ENCODE measurements at regions not wholly inside any gene's neighbourhood (a gene's known extent, or its start where the extent isn't known, plus 50 kb on each side); places are given as distances from the start of the nearest gene placed in this dataset.
"Not testable (repeated sequence)": the region's sequence is repeated elsewhere in the genome, so short reads cannot be mapped to it uniquely, and the experiment has no call there.

- ATAC-seq = no peak
- peaks cover 0 to 7% (median 0%) of the 10 kb centered on the region in 12 donors for H3K9me3 ChIP-seq
- intact Hi-C loops (cut with DNase I) = no loop called here
- no peak for DNase-seq
- TF ChIP-seq POLR2A (IDR thresholded peaks at IDR 0.05) = no peak
- TF ChIP-seq, protein P1, sequence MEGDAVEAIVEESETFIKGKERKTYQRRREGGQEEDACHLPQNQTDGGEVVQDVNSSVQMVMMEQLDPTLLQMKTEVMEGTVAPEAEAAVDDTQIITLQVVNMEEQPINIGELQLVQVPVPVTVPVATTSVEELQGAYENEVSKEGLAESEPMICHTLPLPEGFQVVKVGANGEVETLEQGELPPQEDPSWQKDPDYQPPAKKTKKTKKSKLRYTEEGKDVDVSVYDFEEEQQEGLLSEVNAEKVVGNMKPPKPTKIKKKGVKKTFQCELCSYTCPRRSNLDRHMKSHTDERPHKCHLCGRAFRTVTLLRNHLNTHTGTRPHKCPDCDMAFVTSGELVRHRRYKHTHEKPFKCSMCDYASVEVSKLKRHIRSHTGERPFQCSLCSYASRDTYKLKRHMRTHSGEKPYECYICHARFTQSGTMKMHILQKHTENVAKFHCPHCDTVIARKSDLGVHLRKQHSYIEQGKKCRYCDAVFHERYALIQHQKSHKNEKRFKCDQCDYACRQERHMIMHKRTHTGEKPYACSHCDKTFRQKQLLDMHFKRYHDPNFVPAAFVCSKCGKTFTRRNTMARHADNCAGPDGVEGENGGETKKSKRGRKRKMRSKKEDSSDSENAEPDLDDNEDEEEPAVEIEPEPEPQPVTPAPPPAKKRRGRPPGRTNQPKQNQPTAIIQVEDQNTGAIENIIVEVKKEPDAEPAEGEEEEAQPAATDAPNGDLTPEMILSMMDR (IDR thresholded peaks at IDR 0.05) = no peak
- H3K27ac ChIP-seq = no peak overlapping the region
- 44 to 62% (median 56%) methylated on average over 3 of the region's 3 CpGs for WGBS, 4 donors
- no peaks in the 10 kb centered on the region for H3K27me3 ChIP-seq
- no peaks in the 10 kb centered on the region for H3K4me1 ChIP-seq
- H3K36me3 ChIP-seq = no peaks in the 10 kb centered on the region
- H3K4me3 ChIP-seq = no peak overlapping the region
These were observed 240.9 kb upstream of the CADM2 start for GRCh38 chr3:84717894-84718293.

- Histone ChIP-seq H3K27me3 (no peaks in the 10 kb centered on the region), H3K9me3 (no peaks in the 10 kb centered on the region), H3K36me3 (no peaks in the 10 kb centered on the region), H3K4me3 (no peak overlapping the region), H3K4me1 (no peaks in the 10 kb centered on the region), H3K27ac (no peak overlapping the region)
- ATAC-seq (no peak), DNase-seq (no peak)
- 33 to 60% (median 48%) methylated on average over 4 of the region's 4 CpGs for WGBS, 4 donors
- intact Hi-C loops (cut with DNase I) = no loop called here
- TF ChIP-seq, protein P1 (IDR thresholded peaks at IDR 0.05) = no peak
- no peak for TF ChIP-seq POLR2A (IDR thresholded peaks at IDR 0.05)
These were observed 233.9 kb upstream of the CADM2 start for GRCh38 chr3:84724877-84725276.

GRCh38 chr3:84727616-84728015 is 231.2 kb upstream of the CADM2 start:
- no peaks in the 10 kb centered on the region for H3K36me3 ChIP-seq
- TF ChIP-seq, protein P1 (IDR thresholded peaks at IDR 0.05) = no peak
- TF ChIP-seq POLR2A (IDR thresholded peaks at IDR 0.05) = no peak
- no peak for DNase-seq
- ATAC-seq = no peak
- H3K4me3 ChIP-seq = no peak overlapping the region
- no peaks in the 10 kb centered on the region for H3K9me3 ChIP-seq
- H3K4me1 ChIP-seq = no peaks in the 10 kb centered on the region
- 37 to 61% (median 50%) methylated on average over 1 of the region's 1 CpG for WGBS, 4 donors
- no peaks in the 10 kb centered on the region for H3K27me3 ChIP-seq
- intact Hi-C loops (cut with DNase I) = no loop called here
- peak overlapping the region in 1 of 12 donors; percentile 64 for H3K27ac ChIP-seq

GRCh38 chr3:84734731-84735130 is 224.1 kb upstream of the CADM2 start:
- intact Hi-C loops (cut with DNase I); ATAC-seq; H3K4me1 ChIP-seq; H3K9me3 ChIP-seq; H3K36me3 ChIP-seq; H3K27me3 ChIP-seq; H3K4me3 ChIP-seq; H3K27ac ChIP-seq; DNase-seq: not testable (repeated sequence)
- 61 to 80% (median 78%) methylated on average over 1 of the region's 1 CpG for WGBS, 4 donors

- no peak for TF ChIP-seq POLR2A (IDR thresholded peaks at IDR 0.05)
- TF ChIP-seq, protein P1 (IDR thresholded peaks at IDR 0.05) = no peak
- DNase-seq (no peak), ATAC-seq (no peak)
- WGBS, 4 donors = 35 to 56% (median 47%) methylated on average over 2 of the region's 2 CpGs
- Histone ChIP-seq H3K4me3 (no peak overlapping the region), H3K27ac (no peak overlapping the region), H3K36me3 (no peaks in the 10 kb centered on the region), H3K9me3 (peaks cover 0 to 4% (median 0%) of the 10 kb centered on the region in 12 donors), H3K4me1 (no peaks in the 10 kb centered on the region), H3K27me3 (no peaks in the 10 kb centered on the region)
- intact Hi-C loops (cut with DNase I) = no loop called here
These were observed 220.7 kb upstream of the CADM2 start for GRCh38 chr3:84738086-84738485.
